ENCODE measurements at regions not wholly inside any gene's neighbourhood (a gene's known extent, or its start where the extent isn't known, plus 50 kb on each side); places are given as distances from the start of the nearest gene placed in this dataset.

GRCh38 chr3:104458657-104459056, 908.1 kb upstream of the ALCAM start:
- no peak for TF ChIP-seq YY1 (IDR thresholded peaks at IDR 0.05; ENCODE audit: insufficient read depth, insufficient read length)
- no peak for TF ChIP-seq SUZ12 (IDR thresholded peaks at IDR 0.05; ENCODE audit: extremely low read depth, insufficient read depth, insufficient read length)
